ENCODE measurements at regions not wholly inside any gene's neighbourhood (a gene's known extent, or its start where the extent isn't known, plus 50 kb on each side); places are given as distances from the start of the nearest gene placed in this dataset.

DNA sequence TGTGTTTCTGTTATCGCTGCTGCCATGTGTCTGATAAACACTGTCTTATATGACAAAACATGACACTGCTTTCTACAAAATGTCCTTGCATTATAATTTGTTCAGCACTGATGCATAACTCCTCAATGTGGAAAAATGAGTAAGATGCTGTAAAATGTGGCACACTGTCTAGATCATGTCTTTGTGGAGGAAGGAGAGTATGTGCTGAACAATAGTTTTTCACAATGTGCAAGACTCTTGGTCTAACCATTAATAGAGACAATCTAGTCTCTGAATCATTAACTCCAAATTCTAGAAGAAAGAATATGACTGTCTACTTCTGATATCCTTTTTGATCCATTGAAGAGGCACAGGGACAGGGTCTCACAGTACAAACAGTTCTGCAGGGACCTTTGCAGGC is 127.9 kb upstream of the RARB start:
- DNase-seq (ENCODE audit: low spot score) (no peak), ATAC-seq (no peak)

DNA sequence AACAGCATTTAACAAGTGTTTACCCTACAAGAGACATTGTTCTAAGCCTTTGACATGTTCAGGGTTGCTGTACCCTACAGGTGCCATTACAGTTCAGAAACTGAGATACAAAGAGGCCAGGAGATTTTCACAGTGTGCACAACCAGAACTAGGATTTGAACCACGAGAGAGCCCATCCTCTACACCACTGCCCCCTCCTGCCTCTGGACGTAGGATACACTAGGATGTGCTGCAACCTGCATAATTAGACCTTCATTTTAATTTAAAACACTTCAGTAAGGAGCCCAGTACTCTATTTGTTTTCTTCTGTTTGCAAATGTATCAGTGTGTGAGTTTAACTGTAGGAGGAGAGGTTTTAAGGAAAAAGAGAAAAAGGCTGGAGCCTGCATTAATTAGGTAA is 123.1 kb upstream of the RARB start:
- ATAC-seq: no peak

DNA sequence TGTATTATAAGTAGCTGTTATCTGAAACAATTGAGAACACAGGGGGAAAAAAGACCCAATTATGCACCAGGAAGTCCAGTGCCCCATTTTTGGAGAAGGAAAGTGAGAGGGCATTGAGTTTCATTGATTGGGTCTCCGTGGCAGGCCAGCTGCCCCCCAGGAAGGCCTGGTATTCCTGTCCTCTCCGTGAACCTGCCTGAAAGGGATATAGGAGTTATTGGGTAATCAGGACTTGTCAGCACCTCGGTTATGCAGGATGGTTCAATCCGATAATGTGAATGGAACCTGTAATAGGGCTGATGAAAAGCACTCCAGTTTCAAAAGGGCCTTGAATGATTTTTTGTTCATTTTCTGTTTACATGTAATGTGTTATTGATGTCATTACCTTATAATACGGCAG is 122.0 kb upstream of the RARB start:
- ATAC-seq: no peak
- no peak for DNase-seq (ENCODE audit: low spot score)

More for the DNA sequence above, 123.1 kb upstream of the RARB start:
- no peak for DNase-seq (ENCODE audit: low spot score)

DNA sequence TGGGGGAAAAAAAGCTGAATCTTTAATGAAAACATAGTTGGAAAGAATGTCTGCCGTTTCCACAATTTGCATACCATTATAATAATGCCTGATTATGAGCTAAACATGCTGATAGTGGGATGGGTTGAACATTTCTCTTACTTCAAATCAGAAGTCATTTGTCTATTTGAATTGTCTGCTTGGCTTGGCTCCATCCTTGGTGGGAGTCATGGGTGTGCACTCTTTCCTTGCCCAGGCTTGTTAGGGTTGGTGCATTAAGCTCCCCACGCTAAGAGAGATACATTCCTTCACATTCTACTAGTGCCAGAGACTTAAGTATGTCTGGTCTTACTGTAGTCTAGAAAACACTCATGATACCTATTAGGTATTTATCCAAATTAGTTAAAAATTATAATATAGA is 121.4 kb upstream of the RARB start:
- ATAC-seq: no peak
- no peak for DNase-seq (ENCODE audit: low spot score)

DNA sequence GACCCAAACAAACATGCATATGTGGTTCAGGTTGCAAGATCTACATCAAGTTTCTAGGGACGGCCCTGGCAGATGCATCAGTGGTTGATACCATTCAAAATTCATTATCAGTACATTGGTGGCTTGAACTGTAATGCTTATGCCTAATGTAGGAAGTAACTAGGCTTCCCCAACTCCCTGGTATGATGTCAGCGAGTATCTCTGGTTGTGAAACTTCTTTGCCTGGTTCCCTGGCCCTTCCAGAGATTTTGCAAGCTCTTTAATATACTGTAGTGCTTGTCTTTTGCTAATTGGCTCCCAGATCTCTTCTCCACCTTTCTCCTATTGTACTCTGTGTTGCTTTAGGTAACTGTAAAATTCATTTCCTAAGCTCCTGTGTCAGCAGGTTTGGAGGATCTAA is 114.8 kb upstream of the RARB start:
- DNase-seq (ENCODE audit: low spot score) (no peak), ATAC-seq (no peak)

DNA sequence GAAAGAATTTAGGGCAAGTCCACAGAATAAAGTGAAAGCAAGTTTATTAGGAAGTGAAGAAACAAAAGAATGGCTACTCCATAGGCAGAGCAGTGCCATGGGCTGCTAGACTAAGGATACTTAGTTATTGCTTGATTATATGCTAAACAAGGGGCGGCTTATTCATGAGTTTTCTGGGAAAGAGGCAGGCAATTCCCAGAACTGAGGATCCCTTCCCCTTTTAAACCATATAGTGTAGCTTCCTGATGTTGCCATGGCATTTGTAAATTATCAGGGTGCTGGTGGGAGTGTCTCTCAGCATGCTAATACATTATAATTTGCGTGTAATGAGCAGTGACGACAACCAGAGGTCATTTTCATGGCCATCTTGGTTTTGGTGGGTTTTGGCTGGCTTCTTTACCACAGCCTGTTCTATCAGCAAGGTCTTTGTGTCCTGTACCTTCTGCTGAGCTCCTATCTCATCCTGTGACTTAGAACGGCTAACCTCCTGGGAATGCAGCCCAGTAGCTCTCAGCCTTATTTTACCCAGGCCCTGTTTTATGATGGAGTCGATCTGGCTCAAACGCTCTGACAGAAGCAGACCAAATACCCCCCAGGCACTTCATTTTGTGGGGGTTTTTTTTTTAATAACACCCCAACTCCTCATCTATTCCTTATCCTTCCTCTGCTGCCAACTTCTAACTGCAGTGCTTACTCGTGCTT is 103.0 kb upstream of the RARB start:
- ATAC-seq (no peak), DNase-seq (ENCODE audit: low spot score) (no peak)

DNA sequence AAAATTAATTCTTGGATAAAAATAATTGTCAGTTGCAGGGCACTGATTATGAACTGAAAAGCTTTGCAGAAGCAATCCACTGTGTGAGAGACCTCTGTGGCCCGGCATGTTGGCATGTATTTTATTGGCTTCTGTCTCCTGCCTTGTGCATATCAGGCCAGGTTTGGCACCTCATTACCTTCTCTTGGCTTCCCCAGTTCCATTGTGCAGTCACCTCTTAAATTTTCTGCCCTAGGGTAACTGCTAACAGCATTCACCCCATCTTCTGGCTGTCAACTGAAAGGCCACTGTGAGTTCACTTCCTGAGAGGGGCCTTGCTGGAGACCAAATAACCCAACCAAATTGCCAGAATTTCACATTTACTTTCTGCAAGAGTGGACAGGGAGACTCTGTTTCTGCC is 92.7 kb upstream of the RARB start:
- DNase-seq (ENCODE audit: low spot score) (no peak), ATAC-seq (no peak)

DNA sequence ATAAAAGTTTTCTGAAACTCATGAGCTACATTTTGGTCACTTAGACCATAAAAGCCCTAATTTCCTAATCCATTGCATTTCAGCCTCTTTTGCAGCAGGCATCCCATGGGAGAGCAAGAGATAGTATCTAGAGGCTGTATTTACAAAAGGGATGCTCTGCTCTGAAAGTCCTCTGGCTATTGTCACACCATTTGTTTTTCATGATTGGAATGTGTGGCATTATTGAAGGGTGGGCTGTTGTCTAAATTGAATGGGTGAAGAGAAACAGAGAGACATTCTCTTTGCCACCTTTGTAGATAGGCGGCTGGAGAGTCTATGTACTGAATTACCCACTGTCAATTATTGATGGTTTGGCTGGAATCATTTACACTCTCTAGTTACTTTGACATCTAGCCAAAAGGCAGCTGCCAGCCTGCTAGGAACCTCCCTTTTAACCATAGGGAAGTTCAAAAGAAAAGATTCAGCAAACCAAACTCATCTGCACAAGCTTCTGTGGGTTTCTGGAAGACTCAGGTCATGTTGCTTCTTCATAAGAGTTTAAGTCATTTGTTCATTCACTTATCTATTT is 89.8 kb upstream of the RARB start:
- DNase-seq (ENCODE audit: low spot score): no peak
- ATAC-seq: peak; percentile 66

DNA sequence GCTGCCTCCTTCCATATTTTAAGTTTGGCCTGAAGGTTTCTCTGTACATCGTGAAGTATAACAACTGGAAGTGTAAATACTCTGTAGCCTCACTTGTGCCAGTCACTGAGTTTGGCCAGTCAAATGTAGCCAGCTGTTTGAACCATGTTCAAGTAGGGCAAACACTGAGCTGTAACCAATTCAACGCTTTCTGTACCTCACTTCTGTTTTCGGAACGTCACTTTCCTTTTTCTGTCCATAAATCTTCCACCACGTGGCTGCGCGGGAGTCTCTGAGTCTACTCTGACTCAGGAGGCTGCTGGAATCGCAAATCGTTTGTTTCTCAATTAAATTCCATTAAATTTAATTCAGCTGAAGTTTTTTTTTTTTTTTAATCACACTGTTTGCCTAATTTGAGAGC is 88.8 kb upstream of the RARB start:
- DNase-seq (ENCODE audit: low spot score): no peak
- no peak for ATAC-seq

DNA sequence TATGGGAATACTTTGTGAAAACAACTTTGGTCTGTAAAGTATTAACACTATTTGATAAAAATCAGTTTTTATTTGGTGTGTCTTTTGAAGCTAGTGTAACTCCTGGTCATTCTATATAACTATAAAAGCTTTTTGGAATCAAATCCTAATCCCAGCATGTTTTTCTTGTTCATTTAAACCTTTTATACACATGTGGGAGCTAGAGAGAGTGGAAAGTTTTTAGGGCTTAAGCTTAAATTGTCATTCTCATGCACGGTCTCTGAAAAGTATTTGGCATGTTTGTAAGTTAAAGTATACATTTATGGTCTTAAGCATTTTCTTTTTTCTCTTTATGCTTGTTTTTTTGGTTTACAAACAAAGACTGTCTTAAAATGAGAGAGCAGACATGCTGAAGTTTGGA is 83.4 kb upstream of the RARB start:
- ATAC-seq (no peak), DNase-seq (ENCODE audit: low spot score) (no peak)

DNA sequence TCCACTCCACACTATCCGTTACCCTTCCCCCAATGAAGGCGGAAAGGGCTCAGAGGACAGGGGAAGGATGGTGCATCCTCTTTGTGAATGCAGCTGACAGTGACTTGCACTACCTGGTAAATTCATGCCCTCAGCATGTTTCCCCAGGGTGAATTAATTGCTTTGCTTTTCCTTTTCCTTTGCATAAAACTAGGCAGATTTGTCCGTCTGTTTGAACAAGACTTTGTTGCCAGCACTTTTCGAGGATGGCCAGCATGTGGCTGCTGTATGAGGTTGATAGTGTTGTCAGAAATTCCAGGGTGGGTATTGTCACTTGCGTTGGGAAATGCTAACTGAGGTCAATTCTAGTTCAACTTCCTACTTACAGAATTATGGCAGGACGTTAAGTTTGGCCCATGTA is 79.0 kb upstream of the RARB start:
- DNase-seq (ENCODE audit: low spot score) (no peak), ATAC-seq (peak; percentile 38)

DNA sequence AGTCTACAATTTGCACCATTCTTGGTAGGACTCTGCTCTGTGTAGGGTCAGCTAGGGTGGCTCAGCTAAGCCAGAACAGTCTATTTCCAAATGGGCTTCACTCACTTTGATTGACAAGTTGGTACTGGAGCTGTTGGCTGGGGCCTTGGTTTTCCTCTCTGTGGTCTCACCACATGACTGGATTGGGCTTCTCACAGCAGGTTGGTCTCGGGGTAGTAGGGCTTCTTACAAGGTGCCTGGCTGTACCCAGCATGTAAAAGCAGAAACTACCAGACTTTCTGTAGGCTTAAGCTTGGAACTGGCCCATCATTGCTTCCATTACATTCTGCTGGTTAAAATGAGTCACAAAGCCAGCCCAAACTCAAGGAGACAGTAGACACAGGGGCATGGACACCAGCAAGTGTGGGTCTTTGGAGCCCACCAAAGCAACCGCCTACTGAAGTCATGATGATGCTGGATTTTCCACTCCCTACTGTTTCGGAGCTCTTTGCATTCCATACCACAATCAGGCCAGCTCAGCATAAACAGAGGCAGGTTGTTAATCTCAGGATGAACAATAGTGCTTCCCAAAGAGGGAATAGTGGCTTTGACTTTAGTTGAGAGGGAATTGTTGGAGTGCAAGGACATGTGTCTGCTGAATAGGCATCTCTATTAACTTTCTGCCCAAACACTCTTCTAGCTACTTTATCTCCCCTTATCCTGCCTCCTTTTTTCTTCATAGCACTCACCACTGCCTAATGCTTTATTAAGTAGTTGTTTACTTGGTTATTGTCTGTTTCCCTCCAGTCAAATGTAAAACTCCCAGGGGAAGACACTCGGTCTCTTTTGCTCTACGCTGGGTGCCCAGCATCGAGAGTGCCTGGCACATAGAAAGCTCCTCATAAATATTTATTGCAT is 78.0 kb upstream of the RARB start:
- ATAC-seq (no peak), DNase-seq (ENCODE audit: low spot score) (no peak)

DNA sequence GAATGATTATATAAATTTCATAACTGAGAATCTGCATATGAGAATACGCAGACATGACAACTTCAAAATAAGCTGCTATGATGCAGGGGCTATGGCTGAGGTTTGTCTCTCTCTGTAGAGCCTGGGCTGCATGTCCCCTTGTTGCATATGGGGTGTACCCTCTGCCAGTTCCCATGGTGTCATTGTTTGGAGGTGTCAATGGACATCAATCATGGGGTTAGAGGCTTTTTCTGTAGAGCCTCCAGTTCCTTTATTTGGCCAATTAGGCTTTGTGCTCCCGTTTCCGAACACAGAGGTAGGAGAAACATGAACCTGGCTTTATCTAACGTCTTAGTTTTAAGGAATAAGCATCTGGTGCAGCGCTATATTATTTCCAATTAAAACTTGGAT is 77.3 kb upstream of the RARB start:
- ATAC-seq (no peak), DNase-seq (ENCODE audit: low spot score) (no peak)

DNA sequence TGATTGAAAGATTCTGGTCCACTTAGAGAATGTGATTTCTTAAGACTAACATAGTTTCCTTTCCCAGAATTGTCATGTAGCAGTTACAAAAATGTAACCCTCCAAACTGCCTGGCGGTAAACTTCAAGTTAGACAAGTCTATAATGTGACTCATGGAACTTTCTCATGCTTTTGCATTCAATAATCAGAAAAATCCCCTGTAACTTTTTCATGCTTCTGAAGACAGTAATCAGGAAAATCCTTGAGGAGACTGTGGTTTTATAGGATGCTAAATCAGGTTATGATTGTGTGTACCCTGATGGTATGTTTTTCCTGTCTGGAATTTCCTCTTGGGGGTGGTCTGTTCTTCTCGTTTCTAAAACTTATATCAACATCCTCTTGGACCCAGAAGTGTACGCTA is 74.0 kb upstream of the RARB start:
- DNase-seq (ENCODE audit: low spot score): no peak
- no peak for ATAC-seq

DNA sequence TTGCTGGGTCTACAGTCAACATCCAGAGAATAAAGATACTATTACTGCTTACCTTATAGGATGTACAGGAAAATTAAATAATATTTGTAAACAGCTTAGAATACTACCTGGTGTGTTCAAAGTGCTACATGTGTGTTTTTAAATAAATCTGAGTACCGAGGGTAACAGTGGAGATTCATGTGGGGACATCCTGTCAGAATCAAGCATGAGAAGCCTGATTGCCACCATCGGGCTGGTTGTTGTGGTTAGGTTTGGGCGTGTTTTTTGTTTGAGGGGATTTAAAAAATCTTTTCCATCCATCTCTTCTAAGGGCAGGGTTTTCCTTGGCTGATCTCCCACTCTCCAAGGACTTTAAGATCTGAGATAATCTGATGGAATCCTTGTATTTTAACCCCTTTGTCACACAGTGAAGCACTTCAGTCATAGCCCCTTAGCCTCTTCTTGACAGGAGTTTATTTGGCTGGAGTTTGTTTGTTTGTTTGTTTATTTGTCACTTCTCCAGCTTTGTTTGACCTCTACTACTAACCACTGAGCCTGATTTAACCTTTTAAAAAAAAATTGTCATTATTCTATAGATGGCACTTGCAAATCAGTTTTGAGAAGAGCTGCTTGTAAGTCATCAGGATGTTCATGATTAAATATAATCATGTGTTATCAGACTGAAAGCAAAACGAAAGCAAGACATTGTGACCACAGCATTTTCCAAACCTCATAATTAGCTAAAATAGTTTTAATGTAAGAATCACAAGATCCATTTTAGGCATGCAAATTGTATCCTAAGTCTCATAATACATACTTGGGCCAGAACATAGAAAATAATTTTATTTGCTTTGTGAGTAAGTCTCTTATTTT is 72.8 kb upstream of the RARB start:
- DNase-seq (ENCODE audit: low spot score) (no peak), ATAC-seq (no peak)

DNA sequence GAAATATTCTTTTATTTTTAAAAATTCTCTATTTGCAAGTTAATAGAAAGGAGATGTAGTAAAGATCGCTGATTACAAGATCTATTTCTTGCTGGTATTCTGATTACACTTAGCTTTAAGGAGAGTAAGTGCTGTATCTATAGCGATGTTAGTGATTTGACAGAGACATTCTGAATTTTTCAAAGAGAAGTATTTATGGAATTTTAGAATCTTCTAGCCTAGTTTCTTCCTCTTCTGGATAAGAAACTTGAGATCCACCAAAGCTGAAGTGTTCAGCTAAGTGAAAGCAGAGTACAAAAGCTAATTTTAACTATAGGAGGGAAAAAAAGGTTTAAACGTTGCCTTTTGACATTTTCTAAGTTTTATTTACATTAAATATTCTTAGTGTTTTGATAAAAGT is 72.1 kb upstream of the RARB start:
- DNase-seq (ENCODE audit: low spot score) (no peak), ATAC-seq (no peak)

DNA sequence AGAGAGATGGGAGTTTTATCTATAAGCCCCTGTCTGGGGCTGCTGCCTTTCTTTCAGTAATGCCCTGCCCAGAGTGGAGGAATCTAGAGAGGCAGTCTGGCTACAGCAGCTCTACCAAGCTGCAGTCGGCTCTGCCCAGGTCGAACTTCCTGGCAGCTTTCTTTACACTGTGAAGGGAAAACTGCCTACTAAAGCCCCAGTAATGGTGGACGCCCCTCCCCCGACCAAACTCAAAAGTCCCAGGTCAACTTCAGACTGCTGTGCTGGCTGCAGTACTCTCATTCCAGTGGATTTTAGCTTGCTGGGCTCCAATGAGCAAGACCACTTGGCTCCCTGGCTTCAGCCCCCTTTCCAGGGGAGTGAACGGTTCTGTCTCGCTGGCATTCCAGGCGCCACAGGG is 65.9 kb upstream of the RARB start:
- ATAC-seq (no peak), DNase-seq (ENCODE audit: low spot score) (no peak)

DNA sequence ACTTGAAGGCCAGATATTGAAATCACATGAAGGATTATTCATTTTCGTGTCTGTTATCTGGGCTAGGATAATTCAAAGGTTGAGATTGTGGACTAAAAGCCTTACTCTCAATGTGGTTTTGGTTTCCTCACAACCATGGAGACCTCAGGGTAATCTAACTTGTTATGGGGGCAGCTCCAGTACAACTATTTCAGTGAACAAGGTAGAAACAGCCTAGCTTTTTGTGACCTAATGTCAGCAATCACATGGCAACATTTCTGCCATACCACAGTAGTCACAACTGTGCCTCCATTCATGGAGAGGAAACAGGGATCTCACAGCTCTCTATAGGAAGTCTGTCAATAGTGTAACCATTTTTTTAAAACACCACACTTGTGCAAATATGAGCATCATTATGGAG is 62.4 kb upstream of the RARB start:
- DNase-seq (ENCODE audit: low spot score): no peak

DNA sequence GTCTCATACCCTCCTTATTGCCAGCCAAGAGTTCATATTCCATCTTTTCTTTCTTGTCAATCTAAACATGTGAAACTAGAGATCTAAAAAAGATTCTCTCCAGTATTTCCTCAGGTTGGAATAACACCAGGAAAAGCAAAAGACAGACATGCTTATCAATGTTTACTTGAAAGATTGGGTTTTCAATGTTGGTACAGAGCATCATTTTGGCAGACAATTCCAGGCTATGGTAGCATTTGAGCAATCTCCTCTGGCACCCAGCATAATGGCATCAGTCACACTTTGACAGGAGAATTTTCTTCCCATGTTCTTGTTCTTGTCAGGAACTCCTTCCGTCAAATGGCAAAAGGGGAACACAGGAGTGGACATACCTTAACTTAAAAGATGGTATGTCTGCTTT is 61.0 kb upstream of the RARB start:
- DNase-seq (ENCODE audit: low spot score) (no peak), ATAC-seq (peak; percentile 70)

More for the DNA sequence above, 62.4 kb upstream of the RARB start:
- ATAC-seq: no peak

DNA sequence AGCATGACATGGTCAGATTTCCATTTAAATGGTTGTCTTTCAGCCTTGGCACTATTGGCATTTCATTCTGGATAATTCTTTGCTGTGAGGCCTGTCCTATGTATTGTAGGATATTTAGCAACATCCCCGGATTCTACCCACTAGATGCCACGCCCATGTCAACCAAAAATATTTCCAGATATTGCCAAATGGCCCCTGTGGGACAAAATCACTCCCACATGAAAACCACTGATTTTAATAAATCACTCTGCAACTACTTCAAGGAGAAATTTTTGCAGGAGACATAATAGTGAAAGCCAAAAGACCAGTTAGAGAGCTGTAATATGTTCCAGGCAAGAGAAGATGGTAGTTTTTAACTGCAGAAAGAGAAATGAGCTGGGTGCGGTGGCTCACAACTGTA is 55.9 kb upstream of the RARB start:
- no peak for ATAC-seq
- DNase-seq (ENCODE audit: low spot score): no peak

DNA sequence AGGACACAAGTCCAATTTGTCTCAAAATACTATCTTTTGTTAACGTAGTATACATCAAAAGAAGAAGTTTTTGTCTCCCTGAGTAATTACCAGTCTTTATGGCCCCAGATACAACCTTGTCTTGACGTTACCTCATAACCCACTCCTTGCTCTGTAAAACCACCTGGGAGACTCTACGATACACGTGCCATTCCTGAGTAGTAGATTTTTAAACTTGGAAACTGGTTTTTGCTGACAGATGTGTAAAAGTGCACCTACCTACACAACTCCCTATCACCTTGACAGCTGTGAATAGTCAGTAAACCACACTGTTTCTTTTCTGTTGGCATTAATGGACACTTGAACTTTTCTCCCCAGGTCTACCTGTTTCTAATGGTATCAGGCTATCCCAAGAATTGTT is 51.7 kb upstream of the RARB start:
- ATAC-seq (no peak), DNase-seq (ENCODE audit: low spot score) (no peak)
